GM21825 (cell line): ENCODE measurements at regions not wholly inside any gene's neighbourhood (a gene's known extent, or its start where the extent isn't known, plus 50 kb on each side); places are given as distances from the start of the nearest gene placed in this dataset.

Experiments
- ATAC-seq: cut with Tn5 transposase; IDR thresholded peaks from one replicate; pipeline ENCODE4 v1.9.1; 2021; ENCODE audit warnings: mild to moderate bottlenecking, moderate library complexity; ENCODE audit not compliant: unreplicated experiment

GRCh38 chr4:143273160-143273917, 63.3 kb upstream of the GAB1 start:
- ATAC-seq: no peak

DNA sequence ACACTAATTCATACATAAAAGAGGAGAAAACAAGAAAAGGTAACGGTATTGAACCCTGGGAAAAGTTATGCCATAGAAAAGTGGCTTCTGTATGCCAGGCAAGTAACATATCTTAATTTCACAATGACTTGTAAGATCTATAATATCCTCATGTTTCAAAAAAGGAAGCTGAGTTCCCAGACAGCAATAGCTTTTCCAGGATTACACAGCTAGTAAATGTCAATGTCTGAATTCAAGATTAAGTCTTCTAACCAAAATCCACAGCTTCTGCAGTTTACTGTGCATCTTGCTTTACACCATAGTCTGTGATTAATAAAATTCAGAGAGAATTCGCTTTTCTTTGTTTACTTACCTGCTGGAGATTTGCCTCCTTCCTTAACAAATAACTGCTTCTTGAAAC, 55.8 kb upstream of the GAB1 start:
- no peak for ATAC-seq

DNA sequence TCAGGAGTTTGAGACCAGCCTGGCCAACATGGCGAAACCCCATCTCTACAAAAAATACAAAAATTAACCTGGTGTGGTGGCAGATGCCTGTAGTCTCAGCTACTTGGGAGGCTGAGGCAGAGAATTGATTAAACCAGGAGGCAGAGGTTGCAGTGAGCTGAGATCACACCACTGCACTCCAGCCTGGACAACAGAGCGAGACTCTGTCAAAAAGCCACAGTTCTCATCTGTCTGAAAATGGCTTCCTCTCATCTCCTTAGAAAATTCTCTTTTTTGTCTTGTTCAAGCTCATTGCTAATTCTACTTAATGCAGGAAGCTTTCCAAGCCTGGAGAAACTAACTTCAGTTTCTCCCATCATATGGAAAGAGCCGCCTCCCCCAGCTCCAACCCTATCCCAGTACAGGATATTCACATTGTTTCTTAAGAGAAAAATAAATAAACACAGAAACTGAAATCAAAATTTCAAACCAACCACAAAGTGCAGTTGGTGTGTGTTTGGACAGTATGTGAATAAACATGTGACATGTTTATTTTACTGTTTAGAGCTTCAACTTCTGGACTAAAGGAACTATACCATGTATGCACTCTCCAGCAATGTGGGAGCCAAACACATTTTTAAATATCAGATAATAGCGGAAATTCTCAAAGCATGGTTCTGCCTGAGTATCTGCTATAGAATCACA, 55.0 kb upstream of the GAB1 start:
- ATAC-seq: peak; percentile 81

GRCh38 chr4:143282211-143282707, 54.4 kb upstream of the GAB1 start:
- ATAC-seq: no peak

DNA sequence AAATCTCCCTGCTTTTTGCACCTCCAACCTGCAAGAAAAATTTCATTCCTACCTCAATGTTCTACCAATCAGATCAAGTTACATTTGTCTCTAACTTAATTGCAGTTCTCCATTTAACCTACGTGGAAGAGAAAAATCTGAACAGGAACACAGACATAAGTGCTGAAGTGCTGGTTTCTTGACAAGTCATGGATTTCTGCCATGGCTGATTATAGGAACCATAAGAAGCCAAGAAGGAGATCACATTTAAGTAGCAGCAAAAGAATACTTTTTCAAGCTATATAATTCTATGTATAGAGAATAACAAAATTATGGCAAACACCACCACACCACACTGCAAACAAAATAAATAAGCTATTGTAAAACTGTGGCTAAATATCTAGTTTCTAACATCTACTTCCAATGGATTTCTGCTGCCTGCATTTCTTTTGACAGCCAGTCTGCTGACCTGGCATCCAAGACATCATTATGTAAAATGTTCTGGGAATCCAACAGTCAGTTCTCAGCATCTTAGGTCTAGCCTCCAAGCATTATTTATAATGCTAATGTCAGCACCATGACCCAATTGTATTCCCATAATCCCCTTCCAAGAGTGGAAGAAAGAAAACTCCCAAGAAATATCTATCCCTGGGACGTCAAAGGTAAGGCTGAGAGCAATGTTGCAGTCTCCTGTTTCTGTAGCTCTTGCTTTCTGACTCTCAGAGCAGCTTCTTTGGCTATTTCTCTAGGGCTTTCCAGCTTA, 50.8 kb upstream of the GAB1 start:
- no peak for ATAC-seq

- ATAC-seq: no peak
Measured at GRCh38 chr4:143286701-143287571, 49.7 kb upstream of the GAB1 start.
